Kidney (tissue), 13 donors: ENCODE measurements at regions not wholly inside any gene's neighbourhood (a gene's known extent, or its start where the extent isn't known, plus 50 kb on each side); places are given as distances from the start of the nearest gene placed in this dataset.

Experiments used
- DNase-seq, 5 donors: peaks; one replicate each; pipeline ENCODE4 v3.0.0-alpha.2; 2013 to 2020
- FAIRE-seq: peaks from 2 replicates; lab custom pipeline; 2012; peaks lifted over from hg19 to GRCh38; lab: Jason Lieb, UNC
- H3K27ac ChIP-seq, 2 donors: one replicate each; pipeline ENCODE4 v1.7.0; 2013; ENCODE audit warnings: low read depth in 2 of 2, low read length in 2 of 2, inconsistent platforms in 1 of 2
- H3K27me3 ChIP-seq: one replicate; pipeline ENCODE4 v1.7.1; 2013; ENCODE audit warnings: low read length, inconsistent platforms; ENCODE audit not compliant: control insufficient read depth, insufficient read depth
- H3K36me3 ChIP-seq, 3 donors: one replicate each; pipeline versions ENCODE4 v1.7.0 to v1.7.1; 2013; ENCODE audit warnings: low read length in 3 of 3, control low read depth in 1 of 3, inconsistent platforms in 1 of 3; ENCODE audit not compliant: insufficient read depth in 3 of 3, control insufficient read depth in 2 of 3
- H3K4me1 ChIP-seq, 3 donors: one replicate each; pipeline versions ENCODE4 v1.7.0 to v1.7.1; 2013; ENCODE audit warnings: low read length in 3 of 3, inconsistent platforms in 1 of 3, low read depth in 1 of 3; ENCODE audit not compliant: control insufficient read depth in 2 of 3, insufficient read depth in 2 of 3
- H3K4me3 ChIP-seq, 3 donors: one replicate each; pipeline versions ENCODE4 v1.7.0 to v1.8.1; 2013; ENCODE audit warnings: low read length in 3 of 3, control low read depth in 1 of 3, inconsistent platforms in 1 of 3
- H3K9ac ChIP-seq, 3 donors: one replicate each; pipeline versions ENCODE4 v1.7.0 to v1.7.1; 2013; ENCODE audit warnings: low read length in 3 of 3, control low read depth in 1 of 3, inconsistent platforms in 1 of 3
- H3K9me3 ChIP-seq, 3 donors: one replicate each; pipeline versions ENCODE4 v1.7.0 to v1.7.1; 2013; ENCODE audit warnings: low read length in 3 of 3, control low read depth in 1 of 3, inconsistent platforms in 1 of 3; ENCODE audit not compliant: control insufficient read depth in 2 of 3, insufficient read depth in 1 of 3
- CTCF ChIP-seq: IDR thresholded peaks from 3 replicates; pipeline ENCODE4 v1.5.1; 2012; ENCODE audit warnings: mild to moderate bottlenecking, moderate library complexity, borderline replicate concordance; ENCODE audit not compliant: insufficient read depth; ENCODE audit errors: extremely low read depth
- intact Hi-C: fragments of 100-400 bp; cut with DNase I; formaldehyde crosslinking; loops from one replicate; pipeline ENCODE4 v1.11.1; 2022
- donor health status: control.
- donor health status: control.
- donor health status: control.
- donor health status: control.
- donor health status: control.
- donor health status: DM: yes; HTN: yes; CAD: no.
- donor health status: Normal renal cell carcinoma (clear cell type).

DNA sequence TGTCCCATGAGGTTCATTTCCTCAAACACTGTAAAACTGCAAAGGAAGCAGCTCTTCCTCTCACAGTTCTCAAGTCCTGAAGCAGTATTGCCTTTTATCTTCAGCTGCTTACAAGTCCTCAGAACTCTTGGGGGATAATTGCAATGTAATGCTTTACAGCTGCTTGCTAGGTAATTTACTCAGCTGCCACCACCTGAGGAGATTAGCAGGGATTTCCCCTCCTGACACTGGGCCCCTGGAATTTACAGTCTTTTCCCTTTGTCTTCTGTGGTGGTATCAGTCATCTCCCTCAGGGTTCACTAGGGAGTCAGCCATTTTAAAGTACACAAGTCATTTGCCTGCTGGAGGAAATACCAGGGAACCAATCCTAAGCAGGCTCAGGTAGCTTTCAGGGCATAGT is 754.3 kb upstream of the GRAMD2B start:
- H3K27me3 ChIP-seq = no peaks in the 10 kb centered on the region
- H3K4me3 ChIP-seq = no peak overlapping the region
- H3K9me3 ChIP-seq = no peaks in the 10 kb centered on the region
- no peak for TF ChIP-seq CTCF
- H3K9ac ChIP-seq = no peak overlapping the region
- DNase-seq (peak in 2 of 5 donors; percentile 6 to 10), FAIRE-seq (no peak)
- no peaks in the 10 kb centered on the region for H3K36me3 ChIP-seq
- no peaks in the 10 kb centered on the region for H3K4me1 ChIP-seq
- intact Hi-C loops = no loop called here
- H3K27ac ChIP-seq = no peak overlapping the region

GRCh38 chr5:125673359-125673950 is 749.8 kb upstream of the GRAMD2B start:
- TF ChIP-seq CTCF = no peak
- Histone ChIP-seq H3K27ac (no peak overlapping the region), H3K36me3 (no peaks in the 10 kb centered on the region), H3K9me3 (no peaks in the 10 kb centered on the region), H3K4me3 (no peak overlapping the region), H3K4me1 (no peaks in the 10 kb centered on the region), H3K9ac (no peak overlapping the region), H3K27me3 (no peaks in the 10 kb centered on the region)
- intact Hi-C loops = no loop called here
- no peak for DNase-seq
- FAIRE-seq = no peak

- DNase-seq = no peak
- no peaks in the 10 kb centered on the region for H3K4me1 ChIP-seq
- no peak for TF ChIP-seq CTCF
- intact Hi-C loops = no loop called here
- FAIRE-seq = no peak
- no peak overlapping the region for H3K9ac ChIP-seq
- no peaks in the 10 kb centered on the region for H3K27me3 ChIP-seq
- no peaks in the 10 kb centered on the region for H3K9me3 ChIP-seq
- H3K4me3 ChIP-seq = no peak overlapping the region
- H3K27ac ChIP-seq = no peak overlapping the region
- H3K36me3 ChIP-seq = no peaks in the 10 kb centered on the region
Measured at GRCh38 chr5:125679522-125679921, 743.7 kb upstream of the GRAMD2B start.

DNA sequence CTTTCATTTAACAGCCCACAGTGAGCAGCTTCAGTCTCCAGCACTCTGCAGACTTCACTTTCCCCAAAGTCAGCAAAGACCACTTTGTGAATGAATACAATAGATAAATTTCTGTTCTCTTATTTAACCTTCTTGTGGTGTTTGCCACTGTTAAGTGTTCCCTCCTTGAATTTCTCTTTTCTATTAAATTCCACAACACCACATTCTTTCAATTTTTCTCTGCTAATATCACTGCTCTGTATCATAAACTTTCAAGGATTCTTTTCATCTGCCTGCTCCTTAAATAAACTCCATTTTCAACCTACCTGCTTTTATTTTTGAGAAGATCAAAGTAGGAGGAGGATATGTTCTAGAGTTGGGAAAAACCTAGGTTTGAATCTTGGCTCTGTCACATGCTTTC is 739.5 kb upstream of the GRAMD2B start:
- intact Hi-C loops = no loop called here
- H3K27ac ChIP-seq = no peak overlapping the region
- no peak overlapping the region for H3K4me3 ChIP-seq
- H3K9me3 ChIP-seq = no peaks in the 10 kb centered on the region
- DNase-seq = no peak
- no peaks in the 10 kb centered on the region for H3K27me3 ChIP-seq
- no peaks in the 10 kb centered on the region for H3K36me3 ChIP-seq
- FAIRE-seq = no peak
- TF ChIP-seq CTCF = no peak
- H3K4me1 ChIP-seq = no peaks in the 10 kb centered on the region
- H3K9ac ChIP-seq = no peak overlapping the region
